A549 (cell line): ENCODE measurements at regions not wholly inside any gene's neighbourhood (a gene's known extent, or its start where the extent isn't known, plus 50 kb on each side); places are given as distances from the start of the nearest gene placed in this dataset.

Source experiments
- CEBPB ChIP-seq, 2 experiments: fragments of >200 bp in 1 of 2; sonication (Bioruptor Twin) in 1 of 2; formaldehyde crosslinking in 1 of 2; IDR thresholded peaks; 2 replicates each; pipeline ENCODE4 v1.6.1; 2012 to 2016
- CTCF ChIP-seq: fragments of >200 bp; sonication (Bioruptor Twin); formaldehyde crosslinking; IDR thresholded peaks from 3 replicates; pipeline ENCODE4 v1.5.1; 2016
- EP300 ChIP-seq, 2 experiments: fragments of >200 bp; sonication (Bioruptor Twin); formaldehyde crosslinking; IDR thresholded peaks; 2 replicates in 1 of 2; 3 replicates in 1 of 2; pipeline ENCODE4 v1.6.1; 2016 to 2017
- KDM5A ChIP-seq: fragments of 200-600 bp; sonication (generic); IDR thresholded peaks from 2 replicates; pipeline ENCODE4 v1.6.1; 2016; ENCODE audit warnings: antibody characterized with exemption, mild to moderate bottlenecking
- PBX3 ChIP-seq: IDR thresholded peaks from 2 replicates; pipeline ENCODE4 v1.6.1; 2012
- PHF8 ChIP-seq: fragments of 200-600 bp; sonication (generic); IDR thresholded peaks from 2 replicates; pipeline ENCODE4 v1.6.1; 2016; ENCODE audit warnings: low read depth, mild to moderate bottlenecking, antibody characterized with exemption, moderate library complexity, borderline replicate concordance
- REST ChIP-seq: fragments of 200-600 bp; sonication (generic); IDR thresholded peaks from 2 replicates; pipeline ENCODE4 v1.6.1; 2016; ENCODE audit warnings: antibody characterized with exemption, mild to moderate bottlenecking, moderate library complexity
- RFX5 ChIP-seq: fragments of 450-650 bp; IDR thresholded peaks from 2 replicates; pipeline ENCODE4 v1.7.1; 2014; ENCODE audit warnings: antibody characterized with exemption, mild to moderate bottlenecking, moderate library complexity
- SREBF2 ChIP-seq: fragments of 450-650 bp; IDR thresholded peaks from 2 replicates; pipeline ENCODE4 v1.6.1; 2014; ENCODE audit warnings: mild to moderate bottlenecking, moderate library complexity
- TFCP2L1 ChIP-seq: fragments of 250-450 bp; sonication (Bioruptor Pico); IDR thresholded peaks from 2 replicates; pipeline ENCODE4 v1.5.0; 2021; ENCODE audit warnings: mild to moderate bottlenecking
- TP53 ChIP-seq: fragments of 250-450 bp; sonication (Bioruptor Pico); IDR thresholded peaks from 2 replicates; pipeline ENCODE4 v1.5.0; 2021; ENCODE audit warnings: mild to moderate bottlenecking, moderate library complexity

- TF ChIP-seq CEBPB (IDR thresholded peaks at IDR 0.05) (no peak), KDM5A (no peak), CTCF (no peak), REST (no peak), PBX3 (no peak), PHF8 (no peak), TP53 (CRISPR knock-in tag) (no peak), EP300 (IDR thresholded peaks at IDR 0.05) (no peak), SREBF2 (no peak), TFCP2L1 (no peak), RFX5 (no peak)
These were observed 1429.3 kb upstream of the LRRTM3 start for GRCh38 chr10:65496541-65496940.
